ENCODE measurements at regions not wholly inside any gene's neighbourhood (a gene's known extent, or its start where the extent isn't known, plus 50 kb on each side); places are given as distances from the start of the nearest gene placed in this dataset.

DNA sequence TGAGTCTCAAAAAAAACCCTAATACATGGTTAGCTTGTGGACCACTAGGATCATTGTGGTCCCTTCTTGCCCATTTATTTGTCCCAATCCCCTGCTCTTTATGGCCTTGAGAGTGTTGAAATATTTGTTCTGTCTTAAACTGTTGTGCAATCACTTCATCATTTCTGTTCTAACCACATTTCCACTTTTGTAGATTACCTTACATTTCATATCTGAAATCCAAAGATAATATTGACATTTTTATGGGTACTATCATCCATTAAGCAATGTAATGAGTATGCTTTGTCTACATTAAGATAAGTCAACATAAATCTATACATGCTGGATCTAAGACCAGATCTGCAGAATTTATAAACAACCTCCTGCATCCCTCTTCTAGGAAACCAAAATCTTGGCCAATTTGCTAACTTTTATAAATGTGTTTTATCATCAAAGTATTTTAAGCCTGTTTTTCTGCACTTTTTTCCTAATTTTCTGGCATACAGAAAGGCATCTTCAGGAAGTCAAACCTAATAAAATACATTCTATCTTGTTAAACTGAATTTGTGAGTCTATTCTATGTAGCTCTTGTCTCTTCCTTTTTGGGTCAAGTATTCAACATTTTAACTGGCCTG is 359.4 kb upstream of the CELF2 start:
- DNase-seq = no peak

DNA sequence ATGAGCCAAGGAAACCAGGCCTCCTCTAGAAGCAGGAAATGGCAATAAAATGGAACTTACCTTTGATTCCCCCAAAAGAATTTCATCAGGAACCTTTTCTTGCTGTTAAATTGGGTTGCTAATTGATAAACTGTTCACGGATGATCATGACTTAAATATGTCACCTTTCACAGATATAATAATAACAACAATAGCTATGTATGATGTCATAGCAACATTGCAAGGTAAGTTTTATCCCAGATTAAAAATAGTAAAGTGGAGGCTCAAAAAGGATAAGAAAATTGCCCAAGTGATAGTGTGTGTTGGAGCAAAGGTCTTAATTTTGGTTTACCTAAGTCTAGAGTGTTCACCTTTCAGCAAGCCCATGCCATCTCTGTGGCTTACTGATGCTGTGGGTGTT is 357.6 kb upstream of the CELF2 start:
- intact Hi-C loops (cut with DNase I) = no loop called here
- H3K27ac ChIP-seq (ENCODE audit: low read depth in 2 of 2, low read length in 2 of 2) = no peak overlapping the region
- FAIRE-seq (no peak), DNase-seq (no peak)
- no peaks in the 10 kb centered on the region for H3K36me3 ChIP-seq (ENCODE audit: control insufficient read depth in 2 of 3, insufficient read depth in 3 of 3, low read length in 3 of 3)
- H3K27me3 ChIP-seq (ENCODE audit: control insufficient read depth, insufficient read depth, low read length) = no peaks in the 10 kb centered on the region
- no peak overlapping the region for H3K4me3 ChIP-seq (ENCODE audit: low read length in 3 of 3)
- TF ChIP-seq, protein P1, sequence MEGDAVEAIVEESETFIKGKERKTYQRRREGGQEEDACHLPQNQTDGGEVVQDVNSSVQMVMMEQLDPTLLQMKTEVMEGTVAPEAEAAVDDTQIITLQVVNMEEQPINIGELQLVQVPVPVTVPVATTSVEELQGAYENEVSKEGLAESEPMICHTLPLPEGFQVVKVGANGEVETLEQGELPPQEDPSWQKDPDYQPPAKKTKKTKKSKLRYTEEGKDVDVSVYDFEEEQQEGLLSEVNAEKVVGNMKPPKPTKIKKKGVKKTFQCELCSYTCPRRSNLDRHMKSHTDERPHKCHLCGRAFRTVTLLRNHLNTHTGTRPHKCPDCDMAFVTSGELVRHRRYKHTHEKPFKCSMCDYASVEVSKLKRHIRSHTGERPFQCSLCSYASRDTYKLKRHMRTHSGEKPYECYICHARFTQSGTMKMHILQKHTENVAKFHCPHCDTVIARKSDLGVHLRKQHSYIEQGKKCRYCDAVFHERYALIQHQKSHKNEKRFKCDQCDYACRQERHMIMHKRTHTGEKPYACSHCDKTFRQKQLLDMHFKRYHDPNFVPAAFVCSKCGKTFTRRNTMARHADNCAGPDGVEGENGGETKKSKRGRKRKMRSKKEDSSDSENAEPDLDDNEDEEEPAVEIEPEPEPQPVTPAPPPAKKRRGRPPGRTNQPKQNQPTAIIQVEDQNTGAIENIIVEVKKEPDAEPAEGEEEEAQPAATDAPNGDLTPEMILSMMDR (IDR thresholded peaks at IDR 0.05; ENCODE audit: borderline replicate concordance, extremely low read depth, insufficient read depth) = no peak
- H3K9ac ChIP-seq (ENCODE audit: low read length in 3 of 3) = no peak overlapping the region
- H3K9me3 ChIP-seq (ENCODE audit: control insufficient read depth in 2 of 3, insufficient read depth in 1 of 3, low read length in 3 of 3) = no peaks in the 10 kb centered on the region
- H3K4me1 ChIP-seq (ENCODE audit: control insufficient read depth in 2 of 3, insufficient read depth in 2 of 3, low read depth in 1 of 3, low read length in 3 of 3) = no peaks in the 10 kb centered on the region

More for the DNA sequence above, 359.4 kb upstream of the CELF2 start:
- Histone ChIP-seq H3K9me3 (ENCODE audit: control insufficient read depth in 2 of 3, insufficient read depth in 1 of 3, low read length in 3 of 3) (no peaks in the 10 kb centered on the region), H3K4me3 (ENCODE audit: low read length in 3 of 3) (no peak overlapping the region), H3K27ac (ENCODE audit: low read depth in 2 of 2, low read length in 2 of 2) (no peak overlapping the region), H3K9ac (ENCODE audit: low read length in 3 of 3) (no peak overlapping the region), H3K4me1 (ENCODE audit: control insufficient read depth in 2 of 3, insufficient read depth in 2 of 3, low read depth in 1 of 3, low read length in 3 of 3) (no peaks in the 10 kb centered on the region), H3K27me3 (ENCODE audit: control insufficient read depth, insufficient read depth, low read length) (no peaks in the 10 kb centered on the region), H3K36me3 (ENCODE audit: control insufficient read depth in 2 of 3, insufficient read depth in 3 of 3, low read length in 3 of 3) (no peaks in the 10 kb centered on the region)
- no peak for FAIRE-seq
- intact Hi-C loops (cut with DNase I) = no loop called here
- TF ChIP-seq, protein P1 (IDR thresholded peaks at IDR 0.05; ENCODE audit: borderline replicate concordance, extremely low read depth, insufficient read depth) = no peak

DNA sequence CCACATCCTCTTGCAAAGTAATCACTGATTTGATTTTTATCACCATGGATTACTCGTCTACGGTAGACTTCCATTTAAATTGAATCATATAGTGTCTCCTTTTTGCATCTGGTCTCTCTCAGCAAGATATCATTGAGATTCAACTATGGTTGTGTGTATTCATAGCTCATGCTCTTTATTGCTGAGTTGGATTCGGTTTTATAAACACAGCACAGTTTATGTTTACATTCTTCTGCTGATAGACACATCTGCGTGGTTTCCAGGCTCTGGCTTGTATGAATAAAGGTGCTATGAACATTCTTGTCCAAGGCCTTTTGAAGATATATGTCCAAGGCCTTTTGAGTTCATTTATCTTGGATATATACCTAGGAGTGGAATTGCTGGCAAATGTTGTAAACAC is 356.5 kb upstream of the CELF2 start:
- intact Hi-C loops (cut with DNase I) = no loop called here
- H3K36me3 ChIP-seq (ENCODE audit: control insufficient read depth in 2 of 3, insufficient read depth in 3 of 3, low read length in 3 of 3) = no peaks in the 10 kb centered on the region
- H3K9me3 ChIP-seq (ENCODE audit: control insufficient read depth in 2 of 3, insufficient read depth in 1 of 3, low read length in 3 of 3) = no peaks in the 10 kb centered on the region
- H3K4me3 ChIP-seq (ENCODE audit: low read length in 3 of 3) = no peak overlapping the region
- no peak overlapping the region for H3K9ac ChIP-seq (ENCODE audit: low read length in 3 of 3)
- H3K27me3 ChIP-seq (ENCODE audit: control insufficient read depth, insufficient read depth, low read length) = no peaks in the 10 kb centered on the region
- DNase-seq (peak in 1 of 5 donors; percentile 11), FAIRE-seq (no peak)
- H3K27ac ChIP-seq (ENCODE audit: low read depth in 2 of 2, low read length in 2 of 2) = no peak overlapping the region
- no peaks in the 10 kb centered on the region for H3K4me1 ChIP-seq (ENCODE audit: control insufficient read depth in 2 of 3, insufficient read depth in 2 of 3, low read depth in 1 of 3, low read length in 3 of 3)
- TF ChIP-seq, protein P1 (IDR thresholded peaks at IDR 0.05; ENCODE audit: borderline replicate concordance, extremely low read depth, insufficient read depth) = no peak

All from kidney (tissue), 13 donors.